GM23338 (cell line): ENCODE measurements at regions not wholly inside any gene's neighbourhood (a gene's known extent, or its start where the extent isn't known, plus 50 kb on each side); places are given as distances from the start of the nearest gene placed in this dataset.

ENCODE experiments used
- ATAC-seq: fragments of 200-7000 bp; cut with Tn5 transposase; 3 replicates; pipeline ENCODE4 v1.9.1; 2020
- DNase-seq: peaks from one replicate; pipeline ENCODE4 v3.0.0-alpha.2; 2015; ENCODE audit warnings: low spot score
- H2AFZ ChIP-seq: fragments of 200-600 bp; sonication (generic); 2 replicates; pipeline ENCODE4 v1.8.0; 2016; ENCODE audit warnings: antibody characterized with exemption, mild to moderate bottlenecking, moderate library complexity
- H3F3A ChIP-seq: fragments of 200-600 bp; sonication (generic); replicated peaks from 2 replicates; pipeline ENCODE4 v1.8.0; 2017; ENCODE audit warnings: antibody characterized with exemption, mixed run types, low read depth
- H3K27ac ChIP-seq: fragments of 200-600 bp; sonication (generic); 2 replicates; pipeline ENCODE4 v1.6.1; 2016; ENCODE audit warnings: low read depth
- H3K27me3 ChIP-seq: fragments of 200-600 bp; sonication (generic); 2 replicates; pipeline ENCODE4 v1.8.0; 2016; ENCODE audit warnings: mild to moderate bottlenecking, mixed run types, moderate library complexity; ENCODE audit not compliant: insufficient read depth
- H3K36me3 ChIP-seq: fragments of 200-600 bp; sonication (generic); 2 replicates; pipeline ENCODE4 v1.8.0; 2016; ENCODE audit warnings: mild to moderate bottlenecking; ENCODE audit not compliant: insufficient read depth
- H3K4me1 ChIP-seq: fragments of 200-600 bp; sonication (generic); 2 replicates; pipeline ENCODE4 v1.8.0; 2016; ENCODE audit warnings: mild to moderate bottlenecking, moderate library complexity; ENCODE audit not compliant: insufficient read depth
- H3K4me2 ChIP-seq: fragments of 200-600 bp; sonication (generic); 2 replicates; pipeline ENCODE4 v1.7.1; 2017; ENCODE audit warnings: mixed run types
- H3K4me3 ChIP-seq: fragments of 200-600 bp; sonication (generic); 2 replicates; pipeline ENCODE4 v1.6.1; 2016; ENCODE audit warnings: mixed run types
- H3K79me2 ChIP-seq: fragments of 200-600 bp; sonication (generic); replicated peaks from 2 replicates; pipeline ENCODE4 v1.8.0; 2017; ENCODE audit warnings: mild to moderate bottlenecking; ENCODE audit not compliant: insufficient read depth
- H3K9me2 ChIP-seq: fragments of 200-600 bp; sonication (generic); 2 replicates; pipeline ENCODE4 v1.8.0; 2017; ENCODE audit not compliant: insufficient read depth
- H4K20me1 ChIP-seq: fragments of 200-600 bp; sonication (generic); replicated peaks from 2 replicates; pipeline ENCODE4 v1.8.0; 2017; ENCODE audit warnings: mild to moderate bottlenecking; ENCODE audit not compliant: insufficient read depth
- H3K27ac Mint-ChIP-seq: 2 replicates; pipeline ENCODE4 v1.8.0; 2020; ENCODE audit warnings: inconsistent platforms, mild to moderate bottlenecking, moderate library complexity, mixed read lengths
- H3K27me3 Mint-ChIP-seq: 3 replicates; pipeline ENCODE4 v1.8.0; 2022; ENCODE audit warnings: low read depth, mild to moderate bottlenecking, moderate library complexity, mixed read lengths, inconsistent platforms; ENCODE audit not compliant: insufficient read depth, poor library complexity
- H3K36me3 Mint-ChIP-seq: 3 replicates; pipeline ENCODE4 v1.8.0; 2021; ENCODE audit warnings: low read depth, mild to moderate bottlenecking, inconsistent platforms, moderate library complexity, mixed read lengths
- H3K4me1 Mint-ChIP-seq: 3 replicates; pipeline ENCODE4 v1.8.0; 2020; ENCODE audit warnings: mild to moderate bottlenecking, inconsistent platforms, mixed read lengths
- H3K4me3 Mint-ChIP-seq: 3 replicates; pipeline ENCODE4 v1.8.0; 2021; ENCODE audit warnings: moderate library complexity, mild to moderate bottlenecking, inconsistent platforms, mixed read lengths
- H3K9me3 Mint-ChIP-seq: 3 replicates; pipeline ENCODE4 v1.8.0; 2020; ENCODE audit warnings: moderate library complexity, mild to moderate bottlenecking, inconsistent platforms, mixed read lengths
- CREB1 ChIP-seq: fragments of 250-450 bp; sonication (Bioruptor Pico); IDR thresholded peaks from 2 replicates; pipeline ENCODE4 v1.5.0; 2020; ENCODE audit warnings: low read depth, mild to moderate bottlenecking, moderate library complexity
- EZH2 ChIP-seq: fragments of 200-600 bp; sonication (generic); IDR thresholded peaks from one replicate; pipeline ENCODE4 v1.8.0; 2017; ENCODE audit warnings: antibody characterized with exemption, mild to moderate bottlenecking, low read depth; ENCODE audit not compliant: unreplicated experiment
- EZH2phosphoT487 ChIP-seq: fragments of 200-600 bp; sonication (generic); IDR thresholded peaks from one replicate; pipeline ENCODE4 v1.8.1; 2018; ENCODE audit warnings: antibody characterized with exemption; ENCODE audit not compliant: unreplicated experiment
- JUNB ChIP-seq: IDR thresholded peaks from one replicate; pipeline ENCODE4 v1.6.1; 2016; ENCODE audit warnings: antibody characterized with exemption; ENCODE audit not compliant: unreplicated experiment
- NANOG ChIP-seq: IDR thresholded peaks from 2 replicates; pipeline ENCODE4 v1.6.1; 2016; ENCODE audit warnings: antibody characterized with exemption, borderline replicate concordance
- POLR2AphosphoS5 ChIP-seq: IDR thresholded peaks from 2 replicates; pipeline ENCODE4 v1.6.1; 2016; ENCODE audit warnings: antibody characterized with exemption, low read depth
- STAT1 ChIP-seq: IDR thresholded peaks from one replicate; pipeline ENCODE4 v1.6.1; 2016; ENCODE audit warnings: antibody characterized with exemption; ENCODE audit not compliant: unreplicated experiment
- ZNF114 ChIP-seq: fragments of 250-450 bp; sonication (Bioruptor Pico); IDR thresholded peaks from 2 replicates; pipeline ENCODE4 v1.5.0; 2020; ENCODE audit warnings: mild to moderate bottlenecking, moderate library complexity
- TF ChIP-seq, protein P1 (sequence below): IDR thresholded peaks from 2 replicates; pipeline ENCODE4 v1.6.1; 2016; ENCODE audit warnings: antibody characterized with exemption
- TF ChIP-seq, protein P2 (sequence below): IDR thresholded peaks from one replicate; pipeline ENCODE4 v1.6.1; 2018; ENCODE audit warnings: antibody characterized with exemption; ENCODE audit not compliant: unreplicated experiment
- TF ChIP-seq, protein P3 (sequence below), 2 experiments: fragments of 200-600 bp in 1 of 2; sonication (generic) in 1 of 2; conservative IDR thresholded peaks; 2 replicates each; pipeline versions ENCODE4 v1.5.1 to v1.6.1; 2016 to 2017; ENCODE audit warnings: antibody characterized with exemption in 2 of 2, low read depth in 2 of 2, mild to moderate bottlenecking in 2 of 2, moderate library complexity in 1 of 2

DNA sequence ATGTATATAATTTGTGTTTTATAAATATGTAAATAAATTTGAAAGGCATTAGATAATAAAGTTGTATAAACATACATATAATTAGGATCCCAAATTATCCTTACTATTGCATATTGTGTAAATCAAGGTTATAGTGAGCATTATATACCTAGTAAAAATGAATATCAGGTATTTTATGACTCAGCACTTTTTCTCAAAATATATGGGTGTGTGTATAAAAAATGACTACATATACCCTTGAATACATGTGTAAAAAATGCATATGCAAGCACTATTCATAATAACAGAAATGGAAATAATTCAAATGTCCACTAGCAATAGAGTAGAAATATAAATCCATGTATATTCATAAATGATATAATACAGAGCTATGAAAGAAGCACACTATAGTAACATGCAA, 870.9 kb upstream of the CNTNAP5 start:
- Histone ChIP-seq H3K4me2 (no peak overlapping the region), H4K20me1 (no peaks in the 10 kb centered on the region), H3K36me3 (no peaks in the 10 kb centered on the region), H2AFZ (no peak overlapping the region), H3K9me2 (no peaks in the 10 kb centered on the region), H3K4me1 (no peaks in the 10 kb centered on the region), H3K27me3 (no peaks in the 10 kb centered on the region), H3K4me3 (no peak overlapping the region), H3K27ac (no peak overlapping the region), H3F3A (no peaks in the 10 kb centered on the region), H3K79me2 (no peaks in the 10 kb centered on the region)
- no peak overlapping the region for H3K4me3 Mint-ChIP-seq
- ATAC-seq (no peak), DNase-seq (no peak)
- no peak for TF ChIP-seq POLR2AphosphoS5
- TF ChIP-seq STAT1, result no peak
- no peak for TF ChIP-seq CREB1
- TF ChIP-seq EZH2, result no peak
- no peak for TF ChIP-seq ZNF114 (CRISPR knock-in tag)
- no peaks in the 10 kb centered on the region for H3K36me3 Mint-ChIP-seq
- H3K4me1 Mint-ChIP-seq, result no peaks in the 10 kb centered on the region
- H3K27me3 Mint-ChIP-seq, result no peaks in the 10 kb centered on the region
- H3K9me3 Mint-ChIP-seq, result no peaks in the 10 kb centered on the region
- no peak overlapping the region for H3K27ac Mint-ChIP-seq

DNA sequence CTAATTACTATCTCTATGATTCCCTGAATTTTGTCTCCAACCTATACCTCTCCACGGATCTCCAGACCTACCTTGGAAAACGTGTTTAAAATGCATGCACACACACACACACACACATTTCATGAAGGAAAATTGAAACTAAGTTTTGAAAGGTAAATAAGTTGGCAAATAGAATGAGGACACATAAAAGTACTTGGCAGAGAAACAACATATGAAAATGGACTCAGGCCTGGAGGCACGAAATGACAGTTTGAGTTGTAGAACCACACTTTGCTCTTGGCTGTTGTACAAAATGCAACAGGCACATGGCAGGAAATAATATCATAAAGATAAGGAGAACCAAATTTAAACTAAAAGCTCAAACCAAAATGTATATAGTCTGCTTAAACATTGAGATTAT, 868.1 kb upstream of the CNTNAP5 start:
- Mint-ChIP-seq H3K27me3 (no peaks in the 10 kb centered on the region), H3K36me3 (no peaks in the 10 kb centered on the region), H3K4me3 (no peak overlapping the region), H3K27ac (no peak overlapping the region), H3K9me3 (no peaks in the 10 kb centered on the region), H3K4me1 (peaks cover 8% of the 10 kb centered on the region; the same call in 2 of the 3 replicates)
- H3K4me2 ChIP-seq, result no peak overlapping the region
- no peaks in the 10 kb centered on the region for H4K20me1 ChIP-seq
- H3K9me2 ChIP-seq, result no peaks in the 10 kb centered on the region
- no peak overlapping the region for H2AFZ ChIP-seq
- H3K27ac ChIP-seq, result no peak overlapping the region
- no peaks in the 10 kb centered on the region for H3K36me3 ChIP-seq
- H3K27me3 ChIP-seq, result no peaks in the 10 kb centered on the region
- ATAC-seq (no peak), DNase-seq (no peak)
- H3K79me2 ChIP-seq, result no peaks in the 10 kb centered on the region
- H3K4me1 ChIP-seq, result no peaks in the 10 kb centered on the region
- TF ChIP-seq JUNB (no peak), EZH2phosphoT487 (no peak), POLR2AphosphoS5 (no peak), NANOG (no peak)
- H3F3A ChIP-seq, result no peaks in the 10 kb centered on the region
- no peak overlapping the region for H3K4me3 ChIP-seq

DNA sequence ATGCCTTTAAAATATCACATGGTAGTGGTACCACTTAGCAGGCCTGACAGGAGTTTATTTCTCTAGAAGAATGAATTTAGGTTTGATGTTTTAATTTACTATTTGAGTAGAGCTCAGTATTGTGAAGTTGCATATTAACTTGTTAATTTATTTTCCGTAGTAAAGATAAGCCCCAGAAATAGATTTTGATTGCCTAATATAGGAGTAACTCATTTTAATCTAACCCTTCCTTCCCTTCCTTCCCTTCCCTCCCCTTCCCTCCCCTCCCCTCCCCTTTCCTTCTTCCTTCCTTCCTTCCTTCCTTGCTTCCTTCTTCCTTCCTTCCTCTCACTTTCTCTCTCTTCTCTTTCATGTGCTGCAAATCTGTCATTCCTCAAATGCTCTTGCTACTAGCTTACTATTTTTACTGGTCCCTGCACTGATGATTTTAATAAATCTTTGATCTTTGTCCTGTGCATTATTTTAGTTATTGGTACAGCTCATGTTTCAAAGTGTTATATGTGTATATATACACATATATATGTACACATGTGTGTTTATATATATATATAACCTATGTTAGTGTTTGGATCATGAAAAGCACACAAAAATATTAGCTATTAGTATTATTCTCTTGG, 862.6 kb upstream of the CNTNAP5 start:
- H3K4me3 Mint-ChIP-seq, result no peak overlapping the region
- H3K27ac Mint-ChIP-seq, result no peak overlapping the region
- no peak for ATAC-seq
- TF ChIP-seq EZH2phosphoT487, result no peak
- TF ChIP-seq, protein P1, sequence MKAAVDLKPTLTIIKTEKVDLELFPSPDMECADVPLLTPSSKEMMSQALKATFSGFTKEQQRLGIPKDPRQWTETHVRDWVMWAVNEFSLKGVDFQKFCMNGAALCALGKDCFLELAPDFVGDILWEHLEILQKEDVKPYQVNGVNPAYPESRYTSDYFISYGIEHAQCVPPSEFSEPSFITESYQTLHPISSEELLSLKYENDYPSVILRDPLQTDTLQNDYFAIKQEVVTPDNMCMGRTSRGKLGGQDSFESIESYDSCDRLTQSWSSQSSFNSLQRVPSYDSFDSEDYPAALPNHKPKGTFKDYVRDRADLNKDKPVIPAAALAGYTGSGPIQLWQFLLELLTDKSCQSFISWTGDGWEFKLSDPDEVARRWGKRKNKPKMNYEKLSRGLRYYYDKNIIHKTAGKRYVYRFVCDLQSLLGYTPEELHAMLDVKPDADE, result no peak
- TF ChIP-seq JUNB, result no peak
- TF ChIP-seq, protein P2, sequence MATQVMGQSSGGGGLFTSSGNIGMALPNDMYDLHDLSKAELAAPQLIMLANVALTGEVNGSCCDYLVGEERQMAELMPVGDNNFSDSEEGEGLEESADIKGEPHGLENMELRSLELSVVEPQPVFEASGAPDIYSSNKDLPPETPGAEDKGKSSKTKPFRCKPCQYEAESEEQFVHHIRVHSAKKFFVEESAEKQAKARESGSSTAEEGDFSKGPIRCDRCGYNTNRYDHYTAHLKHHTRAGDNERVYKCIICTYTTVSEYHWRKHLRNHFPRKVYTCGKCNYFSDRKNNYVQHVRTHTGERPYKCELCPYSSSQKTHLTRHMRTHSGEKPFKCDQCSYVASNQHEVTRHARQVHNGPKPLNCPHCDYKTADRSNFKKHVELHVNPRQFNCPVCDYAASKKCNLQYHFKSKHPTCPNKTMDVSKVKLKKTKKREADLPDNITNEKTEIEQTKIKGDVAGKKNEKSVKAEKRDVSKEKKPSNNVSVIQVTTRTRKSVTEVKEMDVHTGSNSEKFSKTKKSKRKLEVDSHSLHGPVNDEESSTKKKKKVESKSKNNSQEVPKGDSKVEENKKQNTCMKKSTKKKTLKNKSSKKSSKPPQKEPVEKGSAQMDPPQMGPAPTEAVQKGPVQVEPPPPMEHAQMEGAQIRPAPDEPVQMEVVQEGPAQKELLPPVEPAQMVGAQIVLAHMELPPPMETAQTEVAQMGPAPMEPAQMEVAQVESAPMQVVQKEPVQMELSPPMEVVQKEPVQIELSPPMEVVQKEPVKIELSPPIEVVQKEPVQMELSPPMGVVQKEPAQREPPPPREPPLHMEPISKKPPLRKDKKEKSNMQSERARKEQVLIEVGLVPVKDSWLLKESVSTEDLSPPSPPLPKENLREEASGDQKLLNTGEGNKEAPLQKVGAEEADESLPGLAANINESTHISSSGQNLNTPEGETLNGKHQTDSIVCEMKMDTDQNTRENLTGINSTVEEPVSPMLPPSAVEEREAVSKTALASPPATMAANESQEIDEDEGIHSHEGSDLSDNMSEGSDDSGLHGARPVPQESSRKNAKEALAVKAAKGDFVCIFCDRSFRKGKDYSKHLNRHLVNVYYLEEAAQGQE, result no peak
- no peak for TF ChIP-seq EZH2
- no peak for TF ChIP-seq NANOG
- TF ChIP-seq STAT1, result no peak
- no peak for TF ChIP-seq POLR2AphosphoS5
- TF ChIP-seq, protein P3, sequence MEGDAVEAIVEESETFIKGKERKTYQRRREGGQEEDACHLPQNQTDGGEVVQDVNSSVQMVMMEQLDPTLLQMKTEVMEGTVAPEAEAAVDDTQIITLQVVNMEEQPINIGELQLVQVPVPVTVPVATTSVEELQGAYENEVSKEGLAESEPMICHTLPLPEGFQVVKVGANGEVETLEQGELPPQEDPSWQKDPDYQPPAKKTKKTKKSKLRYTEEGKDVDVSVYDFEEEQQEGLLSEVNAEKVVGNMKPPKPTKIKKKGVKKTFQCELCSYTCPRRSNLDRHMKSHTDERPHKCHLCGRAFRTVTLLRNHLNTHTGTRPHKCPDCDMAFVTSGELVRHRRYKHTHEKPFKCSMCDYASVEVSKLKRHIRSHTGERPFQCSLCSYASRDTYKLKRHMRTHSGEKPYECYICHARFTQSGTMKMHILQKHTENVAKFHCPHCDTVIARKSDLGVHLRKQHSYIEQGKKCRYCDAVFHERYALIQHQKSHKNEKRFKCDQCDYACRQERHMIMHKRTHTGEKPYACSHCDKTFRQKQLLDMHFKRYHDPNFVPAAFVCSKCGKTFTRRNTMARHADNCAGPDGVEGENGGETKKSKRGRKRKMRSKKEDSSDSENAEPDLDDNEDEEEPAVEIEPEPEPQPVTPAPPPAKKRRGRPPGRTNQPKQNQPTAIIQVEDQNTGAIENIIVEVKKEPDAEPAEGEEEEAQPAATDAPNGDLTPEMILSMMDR (conservative IDR thresholded peaks at IDR 0.05; ENCODE audit: low read depth in 2 of 2), result no peak

More for the DNA sequence above, 862.6 kb upstream of the CNTNAP5 start:
- H3K27me3 ChIP-seq, result no peaks in the 10 kb centered on the region
- no peaks in the 10 kb centered on the region for H3F3A ChIP-seq
- no peak overlapping the region for H2AFZ ChIP-seq
- no peak for DNase-seq
- peaks cover 15% of the 10 kb centered on the region for H3K9me2 ChIP-seq
- no peaks in the 10 kb centered on the region for H3K36me3 ChIP-seq
- no peak overlapping the region for H3K27ac ChIP-seq
- no peak overlapping the region for H3K4me3 ChIP-seq
- no peaks in the 10 kb centered on the region for H3K36me3 Mint-ChIP-seq
- no peaks in the 10 kb centered on the region for H3K4me1 ChIP-seq
- no peaks in the 10 kb centered on the region for H3K79me2 ChIP-seq
- peaks cover 8% of the 10 kb centered on the region; the same call in 2 of the 3 replicates for H3K4me1 Mint-ChIP-seq
- no peaks in the 10 kb centered on the region for H4K20me1 ChIP-seq
- no peak overlapping the region for H3K4me2 ChIP-seq
- H3K27me3 Mint-ChIP-seq, result no peaks in the 10 kb centered on the region
- peaks cover 9% of the 10 kb centered on the region; the same call in 2 of the 3 replicates for H3K9me3 Mint-ChIP-seq
